ENCODE measurements at regions not wholly inside any gene's neighbourhood (a gene's known extent, or its start where the extent isn't known, plus 50 kb on each side); places are given as distances from the start of the nearest gene placed in this dataset.

- TF ChIP-seq POLR2A (IDR thresholded peaks at IDR 0.05; ENCODE audit: insufficient read depth in 1 of 2, low read depth in 2 of 2, low read length in 2 of 2) (no peak), IKZF1 (IDR thresholded peaks at IDR 0.05) (no peak), ZSCAN31 (CRISPR knock-in tag; IDR thresholded peaks at IDR 0.05; ENCODE audit: low read depth) (no peak), REPIN1 (CRISPR knock-in tag; IDR thresholded peaks at IDR 0.05; ENCODE audit: borderline replicate concordance, low read depth) (no peak), ZBTB8A (CRISPR knock-in tag; IDR thresholded peaks at IDR 0.05; ENCODE audit: borderline replicate concordance, low read depth) (no peak), CTCF (CRISPR knock-in tag; IDR thresholded peaks at IDR 0.05) (no peak)
Observed at GRCh38 chrX:7446815-7447214, 298.9 kb upstream of the PUDP start.

Data from HepG2 (cell line).